ENCODE measurements at regions not wholly inside any gene's neighbourhood (a gene's known extent, or its start where the extent isn't known, plus 50 kb on each side); places are given as distances from the start of the nearest gene placed in this dataset.

DNA sequence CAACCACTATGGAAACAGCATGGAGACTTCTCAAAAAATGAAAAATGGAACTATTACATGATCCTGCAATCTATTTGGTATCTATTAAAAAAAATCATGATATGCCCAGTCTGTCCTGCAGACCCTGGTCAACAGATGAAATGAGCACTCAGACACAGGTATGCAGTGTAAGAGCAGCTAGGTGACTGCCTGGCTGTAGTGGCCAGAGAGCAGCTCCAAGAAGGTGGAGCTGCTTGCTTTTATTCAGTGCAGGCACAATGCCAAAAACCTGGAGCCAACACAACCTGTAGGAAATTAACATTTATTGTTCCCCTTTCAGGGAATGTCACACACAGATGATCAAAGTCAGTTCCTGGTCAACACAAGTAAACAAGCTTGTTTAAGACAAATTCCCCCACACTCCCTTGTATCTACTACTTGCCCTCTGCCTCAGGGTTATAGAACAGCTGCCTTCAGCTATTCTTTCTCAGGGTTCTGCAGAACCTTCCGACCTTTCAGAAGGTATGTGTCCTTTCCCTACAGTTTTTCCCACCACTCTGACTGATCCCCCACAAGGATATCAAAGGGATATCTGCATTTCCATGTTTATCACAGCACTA is 933.7 kb upstream of the SLITRK5 start:
- TF ChIP-seq, protein P1, sequence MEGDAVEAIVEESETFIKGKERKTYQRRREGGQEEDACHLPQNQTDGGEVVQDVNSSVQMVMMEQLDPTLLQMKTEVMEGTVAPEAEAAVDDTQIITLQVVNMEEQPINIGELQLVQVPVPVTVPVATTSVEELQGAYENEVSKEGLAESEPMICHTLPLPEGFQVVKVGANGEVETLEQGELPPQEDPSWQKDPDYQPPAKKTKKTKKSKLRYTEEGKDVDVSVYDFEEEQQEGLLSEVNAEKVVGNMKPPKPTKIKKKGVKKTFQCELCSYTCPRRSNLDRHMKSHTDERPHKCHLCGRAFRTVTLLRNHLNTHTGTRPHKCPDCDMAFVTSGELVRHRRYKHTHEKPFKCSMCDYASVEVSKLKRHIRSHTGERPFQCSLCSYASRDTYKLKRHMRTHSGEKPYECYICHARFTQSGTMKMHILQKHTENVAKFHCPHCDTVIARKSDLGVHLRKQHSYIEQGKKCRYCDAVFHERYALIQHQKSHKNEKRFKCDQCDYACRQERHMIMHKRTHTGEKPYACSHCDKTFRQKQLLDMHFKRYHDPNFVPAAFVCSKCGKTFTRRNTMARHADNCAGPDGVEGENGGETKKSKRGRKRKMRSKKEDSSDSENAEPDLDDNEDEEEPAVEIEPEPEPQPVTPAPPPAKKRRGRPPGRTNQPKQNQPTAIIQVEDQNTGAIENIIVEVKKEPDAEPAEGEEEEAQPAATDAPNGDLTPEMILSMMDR (IDR thresholded peaks at IDR 0.05) = no peak
- no peak for TF ChIP-seq POLR2A (IDR thresholded peaks at IDR 0.05)
